CD14-positive monocyte (primary cell): ENCODE measurements at regions not wholly inside any gene's neighbourhood (a gene's known extent, or its start where the extent isn't known, plus 50 kb on each side); places are given as distances from the start of the nearest gene placed in this dataset.

Experiments
- DNase-seq, 3 donors: peaks; one replicate each; pipeline ENCODE4 v3.0.0-alpha.2; 2011 to 2022
- H2AFZ ChIP-seq: 2 replicates; pipeline ENCODE4 v1.6.0; 2012; ENCODE audit warnings: mild to moderate bottlenecking, low read depth, low read length, inconsistent platforms; ENCODE audit not compliant: insufficient read depth, poor library complexity, severe bottlenecking
- H3K27ac ChIP-seq, 2 donors: 1 replicate in 1 of 2; 2 replicates in 1 of 2; pipeline ENCODE4 v1.5.1; 2012 to 2013; ENCODE audit warnings: low read length in 2 of 2, control low read depth in 1 of 2, inconsistent platforms in 1 of 2, low read depth in 1 of 2, mild to moderate bottlenecking in 1 of 2
- H3K27me3 ChIP-seq, 2 donors: one replicate each; pipeline versions ENCODE4 v1.6.0 to v1.6.1; 2011 to 2013; ENCODE audit warnings: low read length in 2 of 2; ENCODE audit not compliant: control insufficient read depth in 2 of 2, insufficient read depth in 2 of 2
- H3K36me3 ChIP-seq, 2 donors: replicated peaks in 1 of 2; 1 replicate in 1 of 2; 2 replicates in 1 of 2; pipeline versions ENCODE4 v1.5.1 to v1.6.1; 2012 to 2013; ENCODE audit warnings: low read length in 2 of 2, control low read depth in 1 of 2, inconsistent platforms in 1 of 2, mild to moderate bottlenecking in 1 of 2; ENCODE audit not compliant: insufficient read depth in 2 of 2, control insufficient read depth in 1 of 2
- H3K4me1 ChIP-seq, 2 donors: 1 replicate in 1 of 2; 2 replicates in 1 of 2; pipeline versions ENCODE4 v1.5.1 to v1.6.1; 2012 to 2013; ENCODE audit warnings: low read length in 2 of 2, control low read depth in 1 of 2, inconsistent platforms in 1 of 2, mild to moderate bottlenecking in 1 of 2, moderate library complexity in 1 of 2; ENCODE audit not compliant: insufficient read depth in 2 of 2, control insufficient read depth in 1 of 2
- H3K4me2 ChIP-seq: replicated peaks from 2 replicates; pipeline ENCODE3; 2012; ENCODE audit warnings: low read length, moderate library complexity, mild to moderate bottlenecking; ENCODE audit not compliant: poor library complexity, severe bottlenecking; ENCODE audit errors: extremely low read depth
- H3K4me3 ChIP-seq, 3 experiments: fragments of 200-600 bp in 1 of 3; sonication (generic) in 1 of 3; replicated peaks in 1 of 3; 1 replicate in 2 of 3; 2 replicates in 1 of 3; pipeline ENCODE4 v1.5.1; 2011 to 2013; ENCODE audit warnings: low read length in 3 of 3, mild to moderate bottlenecking in 3 of 3, control low read depth in 2 of 3, low read depth in 2 of 3, inconsistent platforms in 1 of 3, moderate library complexity in 1 of 3
- H3K79me2 ChIP-seq: 2 replicates; pipeline ENCODE4 v1.6.0; 2012; ENCODE audit warnings: mild to moderate bottlenecking, control low read depth, inconsistent platforms, low read length, moderate library complexity; ENCODE audit not compliant: insufficient read depth
- H3K9ac ChIP-seq: 2 replicates; pipeline ENCODE4 v1.6.0; 2017; ENCODE audit warnings: low read length, mild to moderate bottlenecking; ENCODE audit not compliant: insufficient read depth, poor library complexity, severe bottlenecking
- H3K9me3 ChIP-seq, 2 donors: replicated peaks in 1 of 2; 1 replicate in 1 of 2; 2 replicates in 1 of 2; pipeline versions ENCODE4 v1.5.1 to v1.6.1; 2012 to 2013; ENCODE audit warnings: low read length in 2 of 2, control low read depth in 1 of 2; ENCODE audit not compliant: control insufficient read depth in 1 of 2, insufficient read depth in 1 of 2
- H4K20me1 ChIP-seq: 2 replicates; pipeline ENCODE4 v1.6.0; 2012; ENCODE audit warnings: mild to moderate bottlenecking, low read length, control low read depth, moderate library complexity; ENCODE audit not compliant: insufficient read depth
- H3K27ac Mint-ChIP-seq, 7 donors: one replicate each; pipeline ENCODE4 v1.8.0; 2020; ENCODE audit warnings: mild to moderate bottlenecking in 7 of 7, mixed read lengths in 7 of 7, moderate library complexity in 6 of 7, inconsistent platforms in 2 of 7
- H3K27me3 Mint-ChIP-seq, 3 donors: one replicate each; pipeline ENCODE4 v1.8.0; 2021 to 2022; ENCODE audit warnings: low read depth in 3 of 3, mild to moderate bottlenecking in 3 of 3, mixed read lengths in 3 of 3, moderate library complexity in 3 of 3, inconsistent platforms in 1 of 3
- H3K36me3 Mint-ChIP-seq, 2 donors: one replicate each; pipeline ENCODE4 v1.8.0; 2020; ENCODE audit warnings: mixed read lengths in 2 of 2, inconsistent platforms in 1 of 2, mild to moderate bottlenecking in 1 of 2
- H3K4me1 Mint-ChIP-seq: one replicate; pipeline ENCODE4 v1.8.0; 2020; ENCODE audit warnings: mild to moderate bottlenecking, mixed read lengths
- H3K4me3 Mint-ChIP-seq, 2 donors: one replicate each; pipeline ENCODE4 v1.8.0; 2020; ENCODE audit warnings: mild to moderate bottlenecking in 2 of 2, mixed read lengths in 2 of 2, moderate library complexity in 1 of 2
- H3K9me3 Mint-ChIP-seq, 7 donors: one replicate each; pipeline ENCODE4 v1.8.0; 2020 to 2022; ENCODE audit warnings: mixed read lengths in 7 of 7, mild to moderate bottlenecking in 6 of 7, moderate library complexity in 6 of 7, inconsistent platforms in 2 of 7
- WGBS: methylation state at CpG from one replicate; pipeline ENCODE4 v1.1.5; 2013; ENCODE audit warnings: missing lambda C conversion rate; ENCODE audit not compliant: insufficient coverage; 5-methylcytosine and 5-hydroxymethylcytosine counted together
- intact Hi-C, 2 donors: fragments of 100-400 bp; cut with micrococcal nuclease; formaldehyde crosslinking; loops; one replicate each; pipeline versions ENCODE4 v1.15.0 to v1.15.1; 2023
- TF ChIP-seq, protein P1 (sequence below): fragments of 200-600 bp; IDR thresholded peaks from one replicate; pipeline ENCODE4 v1.8.0; 2022; ENCODE audit warnings: antibody characterized with exemption, mild to moderate bottlenecking

DNA sequence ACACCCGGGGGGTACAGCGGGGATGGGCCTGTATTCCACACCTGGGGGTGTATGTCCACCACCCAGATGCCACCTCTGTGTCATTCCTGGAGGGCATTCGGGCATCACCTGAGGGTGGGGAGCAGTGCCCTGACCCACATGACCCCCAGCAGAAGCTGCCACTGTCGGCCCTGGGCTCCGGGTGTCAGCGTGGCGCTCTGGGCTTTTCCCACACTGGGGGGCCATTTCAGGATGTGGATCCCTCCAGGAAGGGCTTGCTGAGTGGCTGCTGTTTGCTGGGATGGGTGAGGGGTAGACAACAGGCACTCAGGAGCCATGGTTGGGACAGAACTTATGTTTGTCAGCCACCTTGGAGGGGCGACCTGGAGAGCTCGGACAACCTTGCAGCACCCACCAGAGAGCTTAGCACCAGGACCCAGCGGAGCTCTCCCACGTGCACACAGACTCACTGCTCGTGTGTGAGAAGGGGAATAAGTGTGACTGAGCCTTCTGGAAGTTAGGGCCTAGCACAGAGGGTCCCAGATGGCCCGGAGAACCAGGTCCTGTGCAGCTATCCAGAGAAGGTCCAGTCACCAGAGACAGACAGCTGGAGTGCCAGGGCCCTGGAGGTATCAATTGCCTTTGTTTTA, 102.7 kb downstream of the METRNL start:
- peak overlapping the region in 1 of 3 experiments; percentile 21 for H3K4me3 ChIP-seq
- H3K9me3 ChIP-seq: peaks cover 0 to 3% of the 10 kb centered on the region in 2 donors
- H2AFZ ChIP-seq: peak overlapping the region; percentile 54
- peak overlapping the region; percentile 16 for H3K4me2 ChIP-seq
- peaks cover 25 to 28% of the 10 kb centered on the region in 2 donors for H3K4me1 ChIP-seq
- Mint-ChIP-seq H3K9me3 (peaks cover 0 to 3% (median 1%) of the 10 kb centered on the region in 7 donors), H3K36me3 (no peaks in the 10 kb centered on the region), H3K4me1 (peaks cover 31% of the 10 kb centered on the region), H3K27me3 (peaks cover 2 to 4% (median 3%) of the 10 kb centered on the region in 3 donors), H3K4me3 (no peak overlapping the region), H3K27ac (peak overlapping the region; percentile 91 to 98 (median 96))
- H4K20me1 ChIP-seq: no peaks in the 10 kb centered on the region
- TF ChIP-seq, protein P1, sequence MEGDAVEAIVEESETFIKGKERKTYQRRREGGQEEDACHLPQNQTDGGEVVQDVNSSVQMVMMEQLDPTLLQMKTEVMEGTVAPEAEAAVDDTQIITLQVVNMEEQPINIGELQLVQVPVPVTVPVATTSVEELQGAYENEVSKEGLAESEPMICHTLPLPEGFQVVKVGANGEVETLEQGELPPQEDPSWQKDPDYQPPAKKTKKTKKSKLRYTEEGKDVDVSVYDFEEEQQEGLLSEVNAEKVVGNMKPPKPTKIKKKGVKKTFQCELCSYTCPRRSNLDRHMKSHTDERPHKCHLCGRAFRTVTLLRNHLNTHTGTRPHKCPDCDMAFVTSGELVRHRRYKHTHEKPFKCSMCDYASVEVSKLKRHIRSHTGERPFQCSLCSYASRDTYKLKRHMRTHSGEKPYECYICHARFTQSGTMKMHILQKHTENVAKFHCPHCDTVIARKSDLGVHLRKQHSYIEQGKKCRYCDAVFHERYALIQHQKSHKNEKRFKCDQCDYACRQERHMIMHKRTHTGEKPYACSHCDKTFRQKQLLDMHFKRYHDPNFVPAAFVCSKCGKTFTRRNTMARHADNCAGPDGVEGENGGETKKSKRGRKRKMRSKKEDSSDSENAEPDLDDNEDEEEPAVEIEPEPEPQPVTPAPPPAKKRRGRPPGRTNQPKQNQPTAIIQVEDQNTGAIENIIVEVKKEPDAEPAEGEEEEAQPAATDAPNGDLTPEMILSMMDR: no peak
- peak overlapping the region; percentile 52 for H3K9ac ChIP-seq
- H3K79me2 ChIP-seq: no peaks in the 10 kb centered on the region
- 86% methylated on average over 12 of the region's 13 CpGs for WGBS
- no peak for DNase-seq
- no peaks in the 10 kb centered on the region for H3K36me3 ChIP-seq
- intact Hi-C loops: no loop called here
- peak overlapping the region; percentile 79 to 81 for H3K27ac ChIP-seq
- H3K27me3 ChIP-seq: no peaks in the 10 kb centered on the region

DNA sequence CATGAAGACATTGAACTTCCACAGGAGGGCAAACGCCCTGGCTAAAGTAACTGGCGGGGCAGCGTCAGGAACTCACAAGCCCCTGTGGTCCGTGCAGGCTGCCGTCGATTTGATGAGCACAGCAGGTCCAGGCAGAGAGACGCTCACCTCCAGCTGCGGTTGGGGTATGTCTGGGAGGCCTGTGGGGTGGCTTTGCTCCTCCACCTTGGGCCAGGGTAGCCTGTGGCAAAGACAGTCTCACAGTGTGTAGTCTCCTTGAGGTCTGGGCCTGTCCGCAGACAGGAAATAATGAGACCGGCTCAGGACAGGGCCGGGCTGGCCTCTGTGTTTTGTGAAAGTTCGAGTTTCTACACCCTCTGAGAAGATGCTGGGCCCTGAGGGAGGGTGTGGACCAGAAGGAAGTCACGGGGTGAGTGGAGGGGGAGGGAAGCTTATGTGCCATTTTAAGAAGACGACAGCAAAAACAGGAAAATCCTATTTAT, 103.3 kb downstream of the METRNL start:
- peak overlapping the region; percentile 91 to 98 (median 96) for H3K27ac Mint-ChIP-seq
- H3K4me3 Mint-ChIP-seq: peak overlapping the region; percentile 48 to 71
- Histone ChIP-seq H2AFZ (peak overlapping the region; percentile 54), H4K20me1 (no peaks in the 10 kb centered on the region), H3K9me3 (peaks cover under 1 to 3% of the 10 kb centered on the region in 2 donors), H3K4me3 (peak overlapping the region in 1 of 3 experiments; percentile 21), H3K36me3 (no peaks in the 10 kb centered on the region), H3K27ac (peak overlapping the region; percentile 79 to 81), H3K4me2 (peak overlapping the region; percentile 16), H3K9ac (peak overlapping the region; percentile 52), H3K27me3 (no peaks in the 10 kb centered on the region), H3K79me2 (no peaks in the 10 kb centered on the region), H3K4me1 (peaks cover 25 to 28% of the 10 kb centered on the region in 2 donors)
- H3K36me3 Mint-ChIP-seq: peaks cover 0 to under 1% of the 10 kb centered on the region in 2 donors
- peaks cover 2 to 4% (median 3%) of the 10 kb centered on the region in 3 donors for H3K27me3 Mint-ChIP-seq
- DNase-seq: peak; percentile 60 to 82 (median 74)
- WGBS: 60% methylated on average over 9 of the region's 14 CpGs
- H3K9me3 Mint-ChIP-seq: peaks cover under 1 to 3% (median 2%) of the 10 kb centered on the region in 7 donors
- peaks cover 31% of the 10 kb centered on the region for H3K4me1 Mint-ChIP-seq
- intact Hi-C loops: no loop called here
- TF ChIP-seq, protein P1: no peak
